H1 (cell line): ENCODE measurements at regions not wholly inside any gene's neighbourhood (a gene's known extent, or its start where the extent isn't known, plus 50 kb on each side); places are given as distances from the start of the nearest gene placed in this dataset.

Experiments
- ASH2L ChIP-seq: fragments of 200-600, 300-600 bp; sonication (generic); IDR thresholded peaks from one replicate; pipeline ENCODE4 v1.7.1; 2017; ENCODE audit warnings: low read length
- JUND ChIP-seq: IDR thresholded peaks from 2 replicates; pipeline ENCODE4 v1.6.1; 2011; ENCODE audit warnings: mild to moderate bottlenecking, improper control_type of control experiment, low read length
- MAX ChIP-seq: IDR thresholded peaks from 2 replicates; pipeline ENCODE4 v1.6.1; 2012; ENCODE audit warnings: inconsistent platforms
- POLR2A ChIP-seq, 2 experiments: IDR thresholded peaks; 1 replicate in 1 of 2; 2 replicates in 1 of 2; pipeline ENCODE4 v1.6.1; 2011; ENCODE audit warnings: low read depth in 2 of 2, low read length in 2 of 2, mild to moderate bottlenecking in 2 of 2; ENCODE audit errors: control extremely low read depth in 1 of 2
- RFX5 ChIP-seq: IDR thresholded peaks from 2 replicates; pipeline ENCODE4 v1.6.1; 2011; ENCODE audit warnings: low read depth, low read length, improper control_type of control experiment, borderline replicate concordance
- SIN3A ChIP-seq, 2 experiments: IDR thresholded peaks in 1 of 2; conservative IDR thresholded peaks in 1 of 2; 2 replicates each; pipeline ENCODE4 v1.6.1; 2011 to 2012; ENCODE audit warnings: low read length in 2 of 2, improper control_type of control experiment in 1 of 2, low read depth in 1 of 2, mild to moderate bottlenecking in 1 of 2
- SIX5 ChIP-seq: IDR thresholded peaks from 2 replicates; pipeline ENCODE4 v1.6.1; 2011; ENCODE audit warnings: mild to moderate bottlenecking, low read depth, low read length
- TAF1 ChIP-seq: IDR thresholded peaks from 2 replicates; pipeline ENCODE4 v1.6.1; 2011; ENCODE audit warnings: mild to moderate bottlenecking, low read depth, low read length
- ZNF274 ChIP-seq: IDR thresholded peaks from 2 replicates; pipeline ENCODE4 v1.7.0; 2012; ENCODE audit warnings: low read length, borderline replicate concordance; ENCODE audit errors: extremely low read depth
- TF ChIP-seq, protein P1 (sequence below), 3 experiments: IDR thresholded peaks; 1 replicate in 2 of 3; 2 replicates in 1 of 3; pipeline versions ENCODE4 v1.5.1 to v1.6.1; 2011; ENCODE audit warnings: low read length in 3 of 3, mild to moderate bottlenecking in 3 of 3, inconsistent platforms in 2 of 3, low read depth in 1 of 3, moderate library complexity in 1 of 3; ENCODE audit not compliant: insufficient read depth in 1 of 3; ENCODE audit errors: control extremely low read depth in 1 of 3

GRCh38 chr2:21981127-21981526 lies 857.4 kb downstream of the TDRD15 start:
- TF ChIP-seq TAF1 (no peak), ASH2L (no peak), RFX5 (no peak), POLR2A (IDR thresholded peaks at IDR 0.05; ENCODE audit: control extremely low read depth in 1 of 2, low read depth in 2 of 2, low read length in 2 of 2) (no peak), JUND (no peak), SIX5 (no peak), MAX (no peak), ZNF274 (no peak), SIN3A (conservative IDR thresholded peaks at IDR 0.05 in 1 of 2, IDR thresholded peaks at IDR 0.05 in 1 of 2; ENCODE audit: low read depth in 1 of 2, low read length in 2 of 2) (no peak)
- TF ChIP-seq, protein P1, sequence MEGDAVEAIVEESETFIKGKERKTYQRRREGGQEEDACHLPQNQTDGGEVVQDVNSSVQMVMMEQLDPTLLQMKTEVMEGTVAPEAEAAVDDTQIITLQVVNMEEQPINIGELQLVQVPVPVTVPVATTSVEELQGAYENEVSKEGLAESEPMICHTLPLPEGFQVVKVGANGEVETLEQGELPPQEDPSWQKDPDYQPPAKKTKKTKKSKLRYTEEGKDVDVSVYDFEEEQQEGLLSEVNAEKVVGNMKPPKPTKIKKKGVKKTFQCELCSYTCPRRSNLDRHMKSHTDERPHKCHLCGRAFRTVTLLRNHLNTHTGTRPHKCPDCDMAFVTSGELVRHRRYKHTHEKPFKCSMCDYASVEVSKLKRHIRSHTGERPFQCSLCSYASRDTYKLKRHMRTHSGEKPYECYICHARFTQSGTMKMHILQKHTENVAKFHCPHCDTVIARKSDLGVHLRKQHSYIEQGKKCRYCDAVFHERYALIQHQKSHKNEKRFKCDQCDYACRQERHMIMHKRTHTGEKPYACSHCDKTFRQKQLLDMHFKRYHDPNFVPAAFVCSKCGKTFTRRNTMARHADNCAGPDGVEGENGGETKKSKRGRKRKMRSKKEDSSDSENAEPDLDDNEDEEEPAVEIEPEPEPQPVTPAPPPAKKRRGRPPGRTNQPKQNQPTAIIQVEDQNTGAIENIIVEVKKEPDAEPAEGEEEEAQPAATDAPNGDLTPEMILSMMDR (IDR thresholded peaks at IDR 0.05; ENCODE audit: control extremely low read depth in 1 of 3, insufficient read depth in 1 of 3, low read depth in 1 of 3, low read length in 3 of 3), result no peak
